Upper lobe of left lung (tissue), 4 donors: ENCODE measurements at regions not wholly inside any gene's neighbourhood (a gene's known extent, or its start where the extent isn't known, plus 50 kb on each side); places are given as distances from the start of the nearest gene placed in this dataset.

ENCODE experiments used
- CTCF ChIP-seq, 6 experiments: fragments of 450-650 bp in 4 of 6; fragments of 200-600 bp in 2 of 6; sonication (generic) in 2 of 6; IDR thresholded peaks; one replicate each; pipeline ENCODE4 v1.5.1; 2016 to 2019; ENCODE audit warnings: antibody characterized with exemption in 6 of 6
- EP300 ChIP-seq, 4 donors: sonication (generic); formaldehyde crosslinking; IDR thresholded peaks; one replicate each; pipeline ENCODE4 v1.5.1; 2017; ENCODE audit warnings: antibody characterized with exemption in 4 of 4, control low read depth in 2 of 4
- POLR2A ChIP-seq, 4 donors: fragments of 450-650 bp; IDR thresholded peaks; one replicate each; pipeline ENCODE4 v1.5.1; 2016 to 2017; ENCODE audit warnings: antibody characterized with exemption in 4 of 4, mild to moderate bottlenecking in 2 of 4
- POLR2AphosphoS5 ChIP-seq, 2 donors: sonication (generic); formaldehyde crosslinking; IDR thresholded peaks; one replicate each; pipeline ENCODE4 v1.5.1; 2017; ENCODE audit warnings: antibody characterized with exemption in 2 of 2

DNA sequence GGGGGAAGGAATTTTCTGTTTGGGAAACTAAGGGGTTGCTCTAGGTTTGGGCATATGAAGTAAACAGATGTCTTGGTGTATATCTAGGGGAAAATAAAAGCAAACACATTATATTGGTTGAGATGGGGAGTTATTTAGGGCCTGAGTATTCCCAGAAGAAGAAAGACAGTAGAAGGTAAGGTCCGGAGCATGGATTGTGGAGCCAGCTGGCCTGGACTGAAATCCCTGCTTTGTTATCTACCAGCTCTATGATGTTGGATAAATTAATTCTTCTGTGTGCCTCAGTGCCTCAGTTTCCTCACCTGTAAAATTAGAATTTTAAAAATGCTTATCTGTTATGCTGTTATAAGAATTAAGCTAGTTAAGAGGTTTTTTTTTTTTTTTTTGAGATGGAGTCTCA, 272.3 kb upstream of the RPS6KA3 start:
- TF ChIP-seq CTCF (IDR thresholded peaks at IDR 0.05), result no peak
- no peak for TF ChIP-seq POLR2A (IDR thresholded peaks at IDR 0.05)
- no peak for TF ChIP-seq POLR2AphosphoS5 (IDR thresholded peaks at IDR 0.05)
- TF ChIP-seq EP300 (IDR thresholded peaks at IDR 0.05), result no peak
